Mesenchymal stem cell (in vitro differentiated cells and primary cell): ENCODE measurements at regions not wholly inside any gene's neighbourhood (a gene's known extent, or its start where the extent isn't known, plus 50 kb on each side); places are given as distances from the start of the nearest gene placed in this dataset.

Experiments
- DNase-seq: peaks from one replicate; pipeline ENCODE4 v3.0.0-alpha.2; 2013
- H2AFZ ChIP-seq: one replicate; pipeline ENCODE4 v1.6.1; 2013; ENCODE audit warnings: low read depth, mild to moderate bottlenecking, control low read depth, inconsistent platforms, low read length, moderate library complexity
- H2AK5ac ChIP-seq: 2 replicates; pipeline ENCODE4 v1.6.1; 2013; ENCODE audit warnings: low read length, moderate library complexity, mild to moderate bottlenecking, inconsistent platforms; ENCODE audit not compliant: severe bottlenecking
- H2BK120ac ChIP-seq: one replicate; pipeline ENCODE4 v1.6.1; 2013; ENCODE audit warnings: low read depth, mild to moderate bottlenecking, inconsistent platforms, low read length, moderate library complexity
- H2BK12ac ChIP-seq, 2 experiments: one replicate each; pipeline ENCODE4 v1.6.1; 2013; ENCODE audit warnings: inconsistent platforms in 2 of 2, low read length in 2 of 2, mild to moderate bottlenecking in 2 of 2, moderate library complexity in 2 of 2, control low read depth in 1 of 2
- H2BK15ac ChIP-seq: one replicate; pipeline ENCODE4 v1.6.1; 2013; ENCODE audit warnings: mild to moderate bottlenecking, low read depth, inconsistent platforms; ENCODE audit not compliant: poor library complexity, severe bottlenecking
- H2BK5ac ChIP-seq: 2 replicates; pipeline ENCODE4 v1.6.1; 2013; ENCODE audit warnings: low read depth, mild to moderate bottlenecking, low read length, control low read depth, inconsistent platforms; ENCODE audit not compliant: poor library complexity, severe bottlenecking
- H3K14ac ChIP-seq, 2 experiments: one replicate each; pipeline ENCODE4 v1.6.1; 2013; ENCODE audit warnings: inconsistent platforms in 2 of 2, low read length in 2 of 2, control low read depth in 1 of 2, mild to moderate bottlenecking in 1 of 2, moderate library complexity in 1 of 2
- H3K18ac ChIP-seq, 2 experiments: one replicate each; pipeline ENCODE4 v1.6.1; 2013; ENCODE audit warnings: inconsistent platforms in 2 of 2, low read length in 2 of 2, control low read depth in 1 of 2, low read depth in 1 of 2, mild to moderate bottlenecking in 1 of 2
- H3K23ac ChIP-seq, 2 experiments: one replicate each; pipeline ENCODE4 v1.6.1; 2013; ENCODE audit warnings: inconsistent platforms in 2 of 2, low read length in 2 of 2, mild to moderate bottlenecking in 2 of 2, moderate library complexity in 2 of 2, control low read depth in 1 of 2
- H3K27ac ChIP-seq: 2 replicates; pipeline ENCODE4 v1.5.1; 2013; ENCODE audit warnings: mild to moderate bottlenecking, moderate library complexity, low read length, control low read depth, inconsistent platforms; ENCODE audit not compliant: poor library complexity, severe bottlenecking
- H3K27me3 ChIP-seq, 2 experiments: 2 replicates each; pipeline versions ENCODE4 v1.6.1 to v1.7.0; 2013; ENCODE audit warnings: low read length in 2 of 2, mild to moderate bottlenecking in 2 of 2, moderate library complexity in 2 of 2, control low read depth in 1 of 2, inconsistent platforms in 1 of 2; ENCODE audit not compliant: control insufficient read depth in 1 of 2, insufficient read depth in 1 of 2
- H3K36me3 ChIP-seq, 2 experiments: 2 replicates each; pipeline versions ENCODE4 v1.6.1 to v1.7.0; 2013; ENCODE audit warnings: low read length in 2 of 2, control low read depth in 1 of 2, inconsistent platforms in 1 of 2, low read depth in 1 of 2, mild to moderate bottlenecking in 1 of 2; ENCODE audit not compliant: insufficient read depth in 2 of 2, control insufficient read depth in 1 of 2
- H3K4ac ChIP-seq, 2 experiments: one replicate each; pipeline ENCODE4 v1.6.1; 2013; ENCODE audit warnings: inconsistent platforms in 2 of 2, low read length in 2 of 2, mild to moderate bottlenecking in 2 of 2, moderate library complexity in 2 of 2, control low read depth in 1 of 2, low read depth in 1 of 2
- H3K4me1 ChIP-seq: 2 replicates; pipeline ENCODE4 v1.6.1; 2013; ENCODE audit warnings: low read depth, low read length, control low read depth; ENCODE audit not compliant: control insufficient read depth, insufficient read depth
- H3K4me2 ChIP-seq: 2 replicates; pipeline ENCODE4 v1.6.1; 2013; ENCODE audit warnings: low read length, mild to moderate bottlenecking, inconsistent platforms; ENCODE audit not compliant: poor library complexity, severe bottlenecking
- H3K4me3 ChIP-seq, 2 experiments: 2 replicates each; pipeline versions ENCODE4 v1.5.1 to v1.7.0; 2013; ENCODE audit warnings: low read length in 2 of 2, mild to moderate bottlenecking in 2 of 2, control low read depth in 1 of 2, low read depth in 1 of 2; ENCODE audit not compliant: insufficient read depth in 1 of 2
- H3K79me1 ChIP-seq: replicated peaks from 2 replicates; pipeline ENCODE4 v1.6.1; 2013; ENCODE audit warnings: mild to moderate bottlenecking, control low read depth, low read length, inconsistent platforms; ENCODE audit not compliant: poor library complexity, severe bottlenecking
- H3K9ac ChIP-seq: 2 replicates; pipeline ENCODE4 v1.7.0; 2013; ENCODE audit warnings: mild to moderate bottlenecking, low read length, moderate library complexity
- H3K9me3 ChIP-seq: 2 replicates; pipeline ENCODE4 v1.7.0; 2013; ENCODE audit warnings: mild to moderate bottlenecking, low read length; ENCODE audit not compliant: control insufficient read depth
- H4K8ac ChIP-seq: one replicate; pipeline ENCODE4 v1.6.1; 2013; ENCODE audit warnings: inconsistent platforms, mild to moderate bottlenecking, low read length, moderate library complexity
- H4K91ac ChIP-seq: one replicate; pipeline ENCODE4 v1.6.1; 2013; ENCODE audit warnings: mild to moderate bottlenecking, low read length, inconsistent platforms
- WGBS: methylation state at CpG from one replicate; pipeline ENCODE4 v1.1.7; 2013; ENCODE audit warnings: mixed read lengths; 5-methylcytosine and 5-hydroxymethylcytosine counted together

DNA sequence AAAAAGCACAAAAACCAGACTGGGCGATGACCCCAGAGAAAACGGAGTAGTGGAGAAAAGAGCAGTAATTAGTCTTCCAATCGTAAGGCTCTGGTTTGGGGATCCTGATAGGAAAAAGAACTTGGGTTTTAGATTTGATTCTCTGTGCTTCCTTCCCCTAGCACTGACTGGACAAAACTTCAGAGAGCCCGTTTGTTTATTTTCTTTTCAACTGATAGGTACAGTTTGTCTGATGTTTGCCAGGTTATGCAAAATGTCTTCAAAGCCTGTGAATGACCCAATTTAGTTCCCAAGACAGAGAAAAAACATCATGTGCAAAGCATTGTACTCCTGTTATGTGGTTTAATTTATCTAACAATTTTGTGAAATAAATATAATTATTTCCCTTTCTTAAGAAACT, 151.1 kb upstream of the COX10 start:
- Histone ChIP-seq H2BK12ac (no peak overlapping the region), H3K14ac (no peak overlapping the region), H3K4me2 (no peak overlapping the region), H4K8ac (no peak overlapping the region), H3K27me3 (no peaks in the 10 kb centered on the region), H3K9ac (no peak overlapping the region), H3K18ac (no peak overlapping the region), H3K36me3 (no peaks in the 10 kb centered on the region), H3K4me1 (no peaks in the 10 kb centered on the region), H3K23ac (no peak overlapping the region), H4K91ac (no peak overlapping the region), H3K4me3 (no peak overlapping the region), H3K4ac (no peak overlapping the region), H2BK5ac (no peak overlapping the region), H2AK5ac (no peak overlapping the region), H3K9me3 (no peaks in the 10 kb centered on the region), H3K27ac (no peak overlapping the region), H2AFZ (no peak overlapping the region), H2BK120ac (no peak overlapping the region), H3K79me1 (no peaks in the 10 kb centered on the region), H2BK15ac (no peak overlapping the region)
- no peak for DNase-seq
- 92% methylated on average over 4 of the region's 4 CpGs for WGBS

- no peak for DNase-seq
- no peak overlapping the region for H2BK15ac ChIP-seq
- no peak overlapping the region for H2AFZ ChIP-seq
- no peak overlapping the region for H3K4ac ChIP-seq
- 82% methylated on average over 6 of the region's 6 CpGs for WGBS
- H3K36me3 ChIP-seq, result no peaks in the 10 kb centered on the region
- H3K9ac ChIP-seq, result no peak overlapping the region
- no peaks in the 10 kb centered on the region for H3K79me1 ChIP-seq
- H3K18ac ChIP-seq, result no peak overlapping the region
- H3K9me3 ChIP-seq, result no peaks in the 10 kb centered on the region
- H3K27me3 ChIP-seq, result no peaks in the 10 kb centered on the region
- no peak overlapping the region for H2AK5ac ChIP-seq
- no peak overlapping the region for H3K14ac ChIP-seq
- H2BK12ac ChIP-seq, result no peak overlapping the region
- H3K4me2 ChIP-seq, result no peak overlapping the region
- H4K91ac ChIP-seq, result no peak overlapping the region
- no peak overlapping the region for H2BK5ac ChIP-seq
- H2BK120ac ChIP-seq, result no peak overlapping the region
- H3K23ac ChIP-seq, result no peak overlapping the region
- no peak overlapping the region for H3K4me3 ChIP-seq
- no peak overlapping the region for H4K8ac ChIP-seq
- no peaks in the 10 kb centered on the region for H3K4me1 ChIP-seq
- H3K27ac ChIP-seq, result no peak overlapping the region
Measured at GRCh38 chr17:13919818-13920217, 149.5 kb upstream of the COX10 start.

- no peak for DNase-seq
- Histone ChIP-seq H3K14ac (no peak overlapping the region), H3K4me2 (no peak overlapping the region), H3K27ac (no peak overlapping the region), H3K4ac (no peak overlapping the region), H2BK12ac (no peak overlapping the region), H3K27me3 (no peaks in the 10 kb centered on the region), H2BK15ac (no peak overlapping the region), H2BK120ac (no peak overlapping the region), H3K79me1 (no peaks in the 10 kb centered on the region), H2AK5ac (no peak overlapping the region), H3K18ac (no peak overlapping the region), H4K91ac (no peak overlapping the region), H3K23ac (no peak overlapping the region), H3K36me3 (no peaks in the 10 kb centered on the region), H3K4me3 (no peak overlapping the region), H4K8ac (no peak overlapping the region), H2AFZ (no peak overlapping the region), H3K9ac (no peak overlapping the region), H3K4me1 (no peaks in the 10 kb centered on the region), H3K9me3 (no peaks in the 10 kb centered on the region), H2BK5ac (no peak overlapping the region)
- WGBS, result 61% methylated on average over 2 of the region's 3 CpGs
Measured at GRCh38 chr17:13920413-13920812, 148.9 kb upstream of the COX10 start.

GRCh38 chr17:13921841-13922776, 147.2 kb upstream of the COX10 start:
- Histone ChIP-seq H3K23ac (no peak overlapping the region), H2AK5ac (no peak overlapping the region), H2BK120ac (no peak overlapping the region)

More at GRCh38 chr17:13921841-13922776, 147.2 kb upstream of the COX10 start:
- Histone ChIP-seq H4K91ac (no peak overlapping the region), H3K27me3 (no peaks in the 10 kb centered on the region), H3K18ac (no peak overlapping the region), H2BK15ac (no peak overlapping the region), H2BK5ac (no peak overlapping the region), H3K36me3 (no peaks in the 10 kb centered on the region), H4K8ac (no peak overlapping the region), H3K4me3 (no peak overlapping the region), H3K14ac (no peak overlapping the region), H3K4me2 (no peak overlapping the region), H3K79me1 (no peaks in the 10 kb centered on the region), H3K27ac (no peak overlapping the region), H3K9me3 (no peaks in the 10 kb centered on the region), H3K4me1 (no peaks in the 10 kb centered on the region), H2BK12ac (no peak overlapping the region), H3K9ac (no peak overlapping the region), H2AFZ (no peak overlapping the region), H3K4ac (no peak overlapping the region)
- WGBS, result 77% methylated on average over 17 of the region's 19 CpGs
- DNase-seq, result no peak
